ENCODE measurements at regions not wholly inside any gene's neighbourhood (a gene's known extent, or its start where the extent isn't known, plus 50 kb on each side); places are given as distances from the start of the nearest gene placed in this dataset.
A peak's percentile ranks its signal among the peaks of the same experiment; 100 is the strongest.

- DNase-seq (ENCODE audit: low read depth, low spot score), result no peak
Measured at GRCh38 chr6:144578385-144579350, 293.5 kb downstream of the UTRN start.

GRCh38 chr6:144580039-144580438, 294.9 kb downstream of the UTRN start:
- DNase-seq (ENCODE audit: low read depth, low spot score), result no peak

- DNase-seq (ENCODE audit: low read depth, low spot score), result no peak
Measured at GRCh38 chr6:144580771-144581170, 295.6 kb downstream of the UTRN start.

- peak; percentile 49 for DNase-seq (ENCODE audit: low read depth, low spot score)
Measured at GRCh38 chr6:144581812-144582537, 296.8 kb downstream of the UTRN start.

GRCh38 chr6:144582939-144583613, 297.9 kb downstream of the UTRN start:
- DNase-seq (ENCODE audit: low read depth, low spot score), result peak; percentile 61

- no peak for DNase-seq (ENCODE audit: low read depth, low spot score)
Measured at GRCh38 chr6:144583614-144583954, 298.4 kb downstream of the UTRN start.

GRCh38 chr6:144585217-144585814, 300.2 kb downstream of the UTRN start:
- DNase-seq (ENCODE audit: low read depth, low spot score), result peak; percentile 64

GRCh38 chr6:144586986-144587385, 301.9 kb downstream of the UTRN start:
- DNase-seq (ENCODE audit: low read depth, low spot score), result no peak

GRCh38 chr6:144588697-144589325, 303.7 kb downstream of the UTRN start:
- DNase-seq (ENCODE audit: low read depth, low spot score), result no peak

GRCh38 chr6:144590532-144590931, 305.4 kb downstream of the UTRN start:
- DNase-seq (ENCODE audit: low read depth, low spot score), result no peak

GRCh38 chr6:144593392-144593791, 308.3 kb downstream of the UTRN start:
- no peak for DNase-seq (ENCODE audit: low read depth, low spot score)

GRCh38 chr6:144594585-144594984, 309.4 kb downstream of the UTRN start:
- DNase-seq (ENCODE audit: low read depth, low spot score), result no peak

- DNase-seq (ENCODE audit: low read depth, low spot score), result peak; percentile 84
Measured at GRCh38 chr6:144595266-144595665, 310.1 kb downstream of the UTRN start.

- DNase-seq (ENCODE audit: low read depth, low spot score), result no peak
Measured at GRCh38 chr6:144597511-144597910, 312.4 kb downstream of the UTRN start.

- no peak for DNase-seq (ENCODE audit: low read depth, low spot score)
Measured at GRCh38 chr6:144599615-144600014, 314.5 kb downstream of the UTRN start.

- DNase-seq (ENCODE audit: low read depth, low spot score), result no peak
Measured at GRCh38 chr6:144601221-144601620, 316.1 kb downstream of the UTRN start.

GRCh38 chr6:144602523-144603180, 317.5 kb downstream of the UTRN start:
- peak; percentile 16 for DNase-seq (ENCODE audit: low read depth, low spot score)

- DNase-seq (ENCODE audit: low read depth, low spot score), result no peak
Measured at GRCh38 chr6:144606083-144606482, 320.9 kb downstream of the UTRN start.

- DNase-seq (ENCODE audit: low read depth, low spot score), result no peak
Measured at GRCh38 chr6:144607998-144608735, 323.0 kb downstream of the UTRN start.

GRCh38 chr6:144612811-144613210, 327.7 kb downstream of the UTRN start:
- no peak for DNase-seq (ENCODE audit: low read depth, low spot score)

Data from astrocyte of the hippocampus (primary cell).